Upper lobe of left lung (tissue), 4 donors: ENCODE measurements at regions not wholly inside any gene's neighbourhood (a gene's known extent, or its start where the extent isn't known, plus 50 kb on each side); places are given as distances from the start of the nearest gene placed in this dataset.

Source experiments
- EP300 ChIP-seq, 4 donors: sonication (generic); formaldehyde crosslinking; IDR thresholded peaks; one replicate each; pipeline ENCODE4 v1.5.1; 2017; ENCODE audit warnings: antibody characterized with exemption in 4 of 4, control low read depth in 2 of 4
- POLR2A ChIP-seq, 4 donors: fragments of 450-650 bp; IDR thresholded peaks; one replicate each; pipeline ENCODE4 v1.5.1; 2016 to 2017; ENCODE audit warnings: antibody characterized with exemption in 4 of 4, mild to moderate bottlenecking in 2 of 4
- POLR2AphosphoS5 ChIP-seq, 2 donors: sonication (generic); formaldehyde crosslinking; IDR thresholded peaks; one replicate each; pipeline ENCODE4 v1.5.1; 2017; ENCODE audit warnings: antibody characterized with exemption in 2 of 2
- TF ChIP-seq, protein P1 (sequence below), 6 experiments: fragments of 450-650 bp in 4 of 6; fragments of 200-600 bp in 2 of 6; sonication (generic) in 2 of 6; IDR thresholded peaks; one replicate each; pipeline ENCODE4 v1.5.1; 2016 to 2019; ENCODE audit warnings: antibody characterized with exemption in 6 of 6

DNA sequence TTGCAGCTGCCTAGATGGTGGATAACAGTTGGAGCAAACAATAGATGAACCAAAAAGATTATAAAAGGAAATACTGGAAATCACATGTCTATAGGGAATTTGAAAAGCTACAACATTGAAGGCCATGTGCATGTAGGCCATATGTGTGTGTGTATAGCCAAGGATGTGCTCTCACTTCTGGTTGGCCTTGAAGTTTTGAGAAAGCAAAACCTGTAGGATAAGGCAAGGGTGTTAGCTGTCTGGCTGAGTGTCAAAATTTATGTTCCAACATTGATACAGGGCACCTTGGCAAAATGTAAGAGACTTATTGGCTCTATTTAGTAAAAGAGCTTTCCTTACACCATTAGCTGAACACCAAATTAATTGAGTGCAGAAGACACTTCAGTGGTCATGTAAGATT is 1723.6 kb upstream of the PCDH20 start:
- TF ChIP-seq, protein P1, sequence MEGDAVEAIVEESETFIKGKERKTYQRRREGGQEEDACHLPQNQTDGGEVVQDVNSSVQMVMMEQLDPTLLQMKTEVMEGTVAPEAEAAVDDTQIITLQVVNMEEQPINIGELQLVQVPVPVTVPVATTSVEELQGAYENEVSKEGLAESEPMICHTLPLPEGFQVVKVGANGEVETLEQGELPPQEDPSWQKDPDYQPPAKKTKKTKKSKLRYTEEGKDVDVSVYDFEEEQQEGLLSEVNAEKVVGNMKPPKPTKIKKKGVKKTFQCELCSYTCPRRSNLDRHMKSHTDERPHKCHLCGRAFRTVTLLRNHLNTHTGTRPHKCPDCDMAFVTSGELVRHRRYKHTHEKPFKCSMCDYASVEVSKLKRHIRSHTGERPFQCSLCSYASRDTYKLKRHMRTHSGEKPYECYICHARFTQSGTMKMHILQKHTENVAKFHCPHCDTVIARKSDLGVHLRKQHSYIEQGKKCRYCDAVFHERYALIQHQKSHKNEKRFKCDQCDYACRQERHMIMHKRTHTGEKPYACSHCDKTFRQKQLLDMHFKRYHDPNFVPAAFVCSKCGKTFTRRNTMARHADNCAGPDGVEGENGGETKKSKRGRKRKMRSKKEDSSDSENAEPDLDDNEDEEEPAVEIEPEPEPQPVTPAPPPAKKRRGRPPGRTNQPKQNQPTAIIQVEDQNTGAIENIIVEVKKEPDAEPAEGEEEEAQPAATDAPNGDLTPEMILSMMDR (IDR thresholded peaks at IDR 0.05) = no peak
- TF ChIP-seq EP300 (IDR thresholded peaks at IDR 0.05) (no peak), POLR2AphosphoS5 (IDR thresholded peaks at IDR 0.05) (no peak), POLR2A (IDR thresholded peaks at IDR 0.05) (no peak)
